IMR-90 (cell line): ENCODE measurements at regions not wholly inside any gene's neighbourhood (a gene's known extent, or its start where the extent isn't known, plus 50 kb on each side); places are given as distances from the start of the nearest gene placed in this dataset.

ENCODE experiments used
- ATAC-seq: fragments of 200-7000 bp; cut with Tn5 transposase; 2 replicates; pipeline ENCODE4 v1.9.1; 2020; ENCODE audit warnings: low read depth, mild to moderate bottlenecking, moderate library complexity
- BruUV-seq: library from RNA; stranded (reverse); fragments of 400-500 nt; replicated peaks from 2 replicates; lab custom pipeline; 2021; lab: Mats Ljungman, UMichigan
- CTCF ChIA-PET: fragments of 300-600 bp; formaldehyde crosslinking; extraction: SDS; loops from one replicate; lab custom pipeline; 2021; ENCODE audit warnings: antibody characterized with exemption; lab: Yijun Ruan, JAX
- POLR2A ChIA-PET: fragments of 300-600 bp; sonication (Branson Sonifier 250); formaldehyde crosslinking; loops from one replicate; lab custom pipeline; 2022; ENCODE audit warnings: antibody characterized with exemption; ENCODE audit not compliant: unreplicated experiment; lab: Charles Lee
- DNase-seq: peaks from one replicate; pipeline ENCODE4 v3.0.0; 2013
- H2AFZ ChIP-seq: replicated peaks from 2 replicates; pipeline ENCODE3; 2013; ENCODE audit warnings: low read length, mild to moderate bottlenecking; ENCODE audit not compliant: poor library complexity
- H2AK5ac ChIP-seq: 2 replicates; pipeline ENCODE4 v1.6.1; 2013; ENCODE audit warnings: low read depth, low read length, inconsistent platforms
- H2AK9ac ChIP-seq: replicated peaks from 2 replicates; pipeline ENCODE3; 2013; ENCODE audit warnings: mild to moderate bottlenecking, low read depth, low read length, moderate library complexity; ENCODE audit not compliant: poor library complexity
- H2BK120ac ChIP-seq: 2 replicates; pipeline ENCODE4 v1.6.1; 2013; ENCODE audit warnings: low read depth, low read length, inconsistent platforms
- H2BK15ac ChIP-seq: 3 replicates; pipeline ENCODE4 v1.6.1; 2013; ENCODE audit warnings: low read depth, low read length, inconsistent platforms
- H2BK20ac ChIP-seq: 2 replicates; pipeline ENCODE4 v1.6.1; 2013; ENCODE audit warnings: low read depth, mild to moderate bottlenecking, inconsistent platforms, low read length, moderate library complexity
- H2BK5ac ChIP-seq: 2 replicates; pipeline ENCODE4 v1.6.1; 2013; ENCODE audit warnings: mild to moderate bottlenecking, low read depth, low read length, inconsistent platforms; ENCODE audit not compliant: poor library complexity, severe bottlenecking
- H3K14ac ChIP-seq: replicated peaks from 2 replicates; pipeline ENCODE4 v1.6.1; 2013; ENCODE audit warnings: low read depth, low read length, inconsistent platforms
- H3K18ac ChIP-seq: 2 replicates; pipeline ENCODE4 v1.6.1; 2013; ENCODE audit warnings: low read depth, low read length, control low read depth
- H3K23ac ChIP-seq: 2 replicates; pipeline ENCODE4 v1.6.1; 2013; ENCODE audit warnings: low read depth, low read length, inconsistent platforms
- H3K27ac ChIP-seq: 2 replicates; pipeline ENCODE4 v1.5.1; 2013; ENCODE audit warnings: mild to moderate bottlenecking, control low read depth, low read length; ENCODE audit not compliant: insufficient read depth
- H3K27me3 ChIP-seq: 2 replicates; pipeline ENCODE4 v1.6.1; 2013; ENCODE audit warnings: low read length; ENCODE audit not compliant: control insufficient read depth, insufficient read depth
- H3K36me3 ChIP-seq: 2 replicates; pipeline ENCODE4 v1.6.1; 2013; ENCODE audit warnings: low read length, mixed read lengths; ENCODE audit not compliant: control insufficient read depth, insufficient read depth
- H3K4ac ChIP-seq: 2 replicates; pipeline ENCODE4 v1.6.1; 2013; ENCODE audit warnings: low read depth, low read length, inconsistent platforms
- H3K4me1 ChIP-seq: 2 replicates; pipeline ENCODE4 v1.6.1; 2013; ENCODE audit warnings: low read length, mixed read lengths; ENCODE audit not compliant: control insufficient read depth, insufficient read depth
- H3K4me2 ChIP-seq: 2 replicates; pipeline ENCODE4 v1.6.1; 2013; ENCODE audit warnings: low read depth, mild to moderate bottlenecking, control low read depth, low read length, moderate library complexity
- H3K4me3 ChIP-seq: 2 replicates; pipeline ENCODE4 v1.5.1; 2013; ENCODE audit warnings: low read depth, mild to moderate bottlenecking, control low read depth, low read length, moderate library complexity; ENCODE audit not compliant: insufficient read depth
- H3K56ac ChIP-seq: 2 replicates; pipeline ENCODE4 v1.6.1; 2013; ENCODE audit warnings: low read length, inconsistent platforms; ENCODE audit not compliant: insufficient read depth; ENCODE audit errors: extremely low read depth
- H3K79me1 ChIP-seq, 2 experiments: 2 replicates each; pipeline ENCODE4 v1.6.1; 2013; ENCODE audit warnings: low read length in 2 of 2, inconsistent platforms in 1 of 2, low read depth in 1 of 2
- H3K9ac ChIP-seq: 2 replicates; pipeline ENCODE4 v1.6.1; 2013; ENCODE audit warnings: low read depth, low read length, control low read depth
- H3K9me1 ChIP-seq: 2 replicates; pipeline ENCODE4 v1.6.1; 2013; ENCODE audit warnings: low read length, inconsistent platforms; ENCODE audit not compliant: insufficient read depth
- H3K9me3 ChIP-seq: 2 replicates; pipeline ENCODE4 v1.6.1; 2013; ENCODE audit warnings: low read length; ENCODE audit not compliant: control insufficient read depth, insufficient read depth
- H4K20me1 ChIP-seq: 2 replicates; pipeline ENCODE4 v1.6.1; 2013; ENCODE audit warnings: low read length, inconsistent platforms; ENCODE audit not compliant: insufficient read depth
- H4K5ac ChIP-seq: 2 replicates; pipeline ENCODE4 v1.6.1; 2013; ENCODE audit warnings: mild to moderate bottlenecking, low read depth, low read length, control low read depth
- H4K8ac ChIP-seq, 2 experiments: 2 replicates each; pipeline ENCODE4 v1.6.1; 2013; ENCODE audit warnings: low read depth in 2 of 2, low read length in 2 of 2, control low read depth in 1 of 2, inconsistent platforms in 1 of 2
- H4K91ac ChIP-seq: 2 replicates; pipeline ENCODE4 v1.6.1; 2013; ENCODE audit warnings: low read depth, low read length, inconsistent platforms; ENCODE audit not compliant: insufficient read depth
- BHLHE40 ChIP-seq: fragments of 150-350 bp; IDR thresholded peaks from 2 replicates; pipeline ENCODE4 v1.6.1; 2016; ENCODE audit warnings: mild to moderate bottlenecking, low read depth, low read length
- CEBPB ChIP-seq: IDR thresholded peaks from 2 replicates; pipeline ENCODE4 v1.6.1; 2012; ENCODE audit warnings: low read depth, low read length, improper control_type of control experiment
- CHD1 ChIP-seq: IDR thresholded peaks from 2 replicates; pipeline ENCODE4 v1.6.1; 2012; ENCODE audit warnings: low read depth, low read length, improper control_type of control experiment
- CTCF ChIP-seq: conservative IDR thresholded peaks from 2 replicates; pipeline ENCODE4 v1.5.1; 2012; ENCODE audit warnings: mild to moderate bottlenecking, low read depth, low read length, improper control_type of control experiment
- FOS ChIP-seq: fragments of 150-350 bp; IDR thresholded peaks from 2 replicates; pipeline ENCODE4 v1.6.1; 2016; ENCODE audit warnings: low read depth, low read length
- MAFK ChIP-seq: IDR thresholded peaks from 2 replicates; pipeline ENCODE4 v1.6.1; 2012; ENCODE audit warnings: low read depth, low read length, improper control_type of control experiment
- MAZ ChIP-seq: IDR thresholded peaks from 2 replicates; pipeline ENCODE4 v1.6.1; 2012; ENCODE audit warnings: low read depth, mild to moderate bottlenecking, low read length, improper control_type of control experiment, moderate library complexity, borderline replicate concordance
- MXI1 ChIP-seq: IDR thresholded peaks from 2 replicates; pipeline ENCODE4 v1.6.1; 2012; ENCODE audit warnings: low read depth, mild to moderate bottlenecking, low read length, moderate library complexity, borderline replicate concordance
- NFE2L2 ChIP-seq: fragments of 150-350 bp; IDR thresholded peaks from 2 replicates; pipeline ENCODE4 v1.6.1; 2016; ENCODE audit warnings: low read depth, mild to moderate bottlenecking, low read length
- POLR2A ChIP-seq: IDR thresholded peaks from 2 replicates; pipeline ENCODE4 v1.6.1; 2012; ENCODE audit warnings: mild to moderate bottlenecking, low read depth, low read length
- RAD21 ChIP-seq: IDR thresholded peaks from 2 replicates; pipeline ENCODE4 v1.6.1; 2012; ENCODE audit warnings: low read length, improper control_type of control experiment
- RCOR1 ChIP-seq: IDR thresholded peaks from 2 replicates; pipeline ENCODE4 v1.6.1; 2012; ENCODE audit warnings: mild to moderate bottlenecking, low read length, improper control_type of control experiment; ENCODE audit not compliant: insufficient replicate concordance
- RFX5 ChIP-seq: IDR thresholded peaks from 2 replicates; pipeline ENCODE4 v1.8.0; 2012; ENCODE audit warnings: low read depth, mild to moderate bottlenecking, low read length, moderate library complexity
- SMC3 ChIP-seq: fragments of 150-350 bp; IDR thresholded peaks from 2 replicates; pipeline ENCODE4 v1.6.1; 2016; ENCODE audit warnings: low read depth, mild to moderate bottlenecking, antibody characterized with exemption, low read length, moderate library complexity
- USF2 ChIP-seq: fragments of 150-350 bp; IDR thresholded peaks from 2 replicates; pipeline ENCODE4 v1.6.1; 2017; ENCODE audit warnings: mild to moderate bottlenecking, antibody characterized with exemption, low read length, low read depth
- WGBS, 2 experiments: methylation state at CpG; one replicate each; pipeline versions ENCODE4 v1.1.5 to v1.1.7; 2013; ENCODE audit warnings: missing lambda C conversion rate in 2 of 2; ENCODE audit not compliant: insufficient read length in 1 of 2; ENCODE audit errors: extremely low coverage in 2 of 2; 5-methylcytosine and 5-hydroxymethylcytosine counted together
- dilution Hi-C: fragments of 300-500 bp; cut with HindIII; formaldehyde crosslinking; loops from one replicate; pipeline ENCODE4 v1.14.3; 2018; ENCODE audit warnings: low sequenced_read_pairs; ENCODE audit not compliant: unreplicated experiment
- in situ Hi-C: fragments of 300-500 bp; cut with MboI; formaldehyde crosslinking; loops from 3 replicates; pipeline ENCODE4 v1.14.3; 2019; ENCODE audit warnings: low sequenced_read_pairs, inconsistent platforms, mixed read lengths
- intact Hi-C: fragments of 100-400 bp; cut with micrococcal nuclease; formaldehyde crosslinking; loops from 2 replicates; pipeline ENCODE4 v1.10.0; 2022
- TF ChIP-seq, protein P1 (sequence below): fragments of 150-350 bp; IDR thresholded peaks from 2 replicates; pipeline ENCODE4 v1.6.1; 2016; ENCODE audit warnings: low read depth, mild to moderate bottlenecking, low read length, moderate library complexity, borderline replicate concordance

- no peak overlapping the region for H4K8ac ChIP-seq
- H2AK5ac ChIP-seq, result no peak overlapping the region; the same call in 1 of the 2 replicates
- no peak overlapping the region for H4K5ac ChIP-seq
- peaks cover 24% of the 10 kb centered on the region for H3K4me1 ChIP-seq
- H4K20me1 ChIP-seq, result no peaks in the 10 kb centered on the region
- no peak overlapping the region for H2BK20ac ChIP-seq
- no peaks in the 10 kb centered on the region for H3K9me3 ChIP-seq
- dilution Hi-C loops, result no loop called here
- H3K18ac ChIP-seq, result no peak overlapping the region; the same call in 1 of the 2 replicates
- TF ChIP-seq MAFK (no peak), RCOR1 (no peak), FOS (no peak), CTCF (no peak), CEBPB (no peak), USF2 (no peak), RAD21 (no peak), MXI1 (no peak), CHD1 (no peak), POLR2A (no peak), SMC3 (no peak), MAZ (no peak), NFE2L2 (no peak), RFX5 (no peak), BHLHE40 (no peak)
- TF ChIP-seq, protein P1, sequence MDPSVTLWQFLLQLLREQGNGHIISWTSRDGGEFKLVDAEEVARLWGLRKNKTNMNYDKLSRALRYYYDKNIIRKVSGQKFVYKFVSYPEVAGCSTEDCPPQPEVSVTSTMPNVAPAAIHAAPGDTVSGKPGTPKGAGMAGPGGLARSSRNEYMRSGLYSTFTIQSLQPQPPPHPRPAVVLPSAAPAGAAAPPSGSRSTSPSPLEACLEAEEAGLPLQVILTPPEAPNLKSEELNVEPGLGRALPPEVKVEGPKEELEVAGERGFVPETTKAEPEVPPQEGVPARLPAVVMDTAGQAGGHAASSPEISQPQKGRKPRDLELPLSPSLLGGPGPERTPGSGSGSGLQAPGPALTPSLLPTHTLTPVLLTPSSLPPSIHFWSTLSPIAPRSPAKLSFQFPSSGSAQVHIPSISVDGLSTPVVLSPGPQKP, result no peak
- H3K79me1 ChIP-seq, result no peaks in the 10 kb centered on the region
- no peaks in the 10 kb centered on the region for H3K36me3 ChIP-seq
- no peak overlapping the region for H3K23ac ChIP-seq
- intact Hi-C loops, result loop anchor here (2.0 to 5.0 kb wide), 2 partner anchors 99 to 223 kb away; no protein-coding TSS in a partner anchor
- CTCF ChIA-PET, result interaction anchor here (1.5 kb wide), 1 partner anchor 239 kb away, joined by 3 read pairs; no protein-coding TSS in a partner anchor
- H3K4me3 ChIP-seq, result no peak overlapping the region
- no peak overlapping the region for H2BK15ac ChIP-seq
- BruUV-seq, result no TSS peak
- H3K27me3 ChIP-seq, result no peaks in the 10 kb centered on the region
- no peak overlapping the region for H3K9ac ChIP-seq
- no peak for ATAC-seq
- in situ Hi-C loops, result no loop called here
- H3K4me2 ChIP-seq, result no peak overlapping the region
- 100% methylated on average over 1 of the region's 2 CpGs; no CpG with 5 or more reads in 1 of the 2 experiments for WGBS, 2 experiments
- no peak overlapping the region for H2BK5ac ChIP-seq
- peak overlapping the region; percentile 33; the same call in 1 of the 2 replicates for H2BK120ac ChIP-seq
- no peak overlapping the region for H3K27ac ChIP-seq
- peak overlapping the region; percentile 33 for H3K4ac ChIP-seq
- POLR2A ChIA-PET, result no interaction called here
- H3K9me1 ChIP-seq, result peaks cover 11% of the 10 kb centered on the region
- H2AFZ ChIP-seq, result no peak overlapping the region
- no peak overlapping the region for H3K14ac ChIP-seq
- peak; percentile 12 for DNase-seq
- no peak overlapping the region for H2AK9ac ChIP-seq
- no peak overlapping the region for H3K56ac ChIP-seq
- peak overlapping the region; percentile 43; the same call in 1 of the 2 replicates for H4K91ac ChIP-seq
Observed at GRCh38 chr11:130673698-130674097, 225.3 kb downstream of the ADAMTS15 start.
